ENCODE measurements at regions not wholly inside any gene's neighbourhood (a gene's known extent, or its start where the extent isn't known, plus 50 kb on each side); places are given as distances from the start of the nearest gene placed in this dataset.

GRCh38 chr5:135156715-135157404 lies 122.8 kb upstream of the PITX1 start (continued):
- TF ChIP-seq ZNF503 (CRISPR knock-in tag; IDR thresholded peaks at IDR 0.05) (peak; percentile 93), BRD4 (CRISPR knock-in tag; IDR thresholded peaks at IDR 0.05) (peak; percentile 45), CSRNP2 (CRISPR knock-in tag; conservative IDR thresholded peaks at IDR 0.05; ENCODE audit: low read depth) (no peak), ZFP62 (CRISPR knock-in tag; IDR thresholded peaks at IDR 0.05) (no peak), MLXIP (CRISPR knock-in tag; IDR thresholded peaks at IDR 0.05; ENCODE audit: borderline replicate concordance) (no peak), ZNF18 (CRISPR knock-in tag; IDR thresholded peaks at IDR 0.05; ENCODE audit: insufficient replicate concordance) (no peak), TOPORS (CRISPR knock-in tag; IDR thresholded peaks at IDR 0.05) (peak; percentile 46; the same call in 1 of the 2 replicates), ZNF430 (CRISPR knock-in tag; IDR thresholded peaks at IDR 0.05) (peak; percentile 53; the same call in 1 of the 2 replicates), EHMT2 (IDR thresholded peaks at IDR 0.05; ENCODE audit: borderline replicate concordance, low read depth, low read length) (peak; percentile 97), ZNF557 (CRISPR knock-in tag; IDR thresholded peaks at IDR 0.05) (no peak), SOX6 (IDR thresholded peaks at IDR 0.05) (no peak), SOX6 (CRISPR knock-in tag; IDR thresholded peaks at IDR 0.05) (peak; percentile 97), ELF3 (CRISPR knock-in tag; IDR thresholded peaks at IDR 0.05) (peak; percentile 91), TERF1 (CRISPR knock-in tag; IDR thresholded peaks at IDR 0.05) (no peak), CHD4 (IDR thresholded peaks at IDR 0.05; ENCODE audit: borderline replicate concordance, low read length) (no peak), NPAS2 (CRISPR knock-in tag; IDR thresholded peaks at IDR 0.05; ENCODE audit: borderline replicate concordance) (no peak), THAP7 (CRISPR knock-in tag; IDR thresholded peaks at IDR 0.05) (peak; percentile 82; the same call in 1 of the 2 replicates), RFX1 (IDR thresholded peaks at IDR 0.05) (no peak), SOX13 (IDR thresholded peaks at IDR 0.05) (peak; percentile 79), SOX13 (CRISPR knock-in tag; conservative IDR thresholded peaks at IDR 0.05 in 1 of 2, IDR thresholded peaks at IDR 0.05 in 1 of 2) (peak in 1 of 2 experiments; percentile 96; a peak in 2 of 4 replicates)

Data from HepG2 (cell line).